Activated CD4-positive, CD25-positive, alpha-beta regulatory T cell treated with anti-CD3 and anti-CD28 coated beads, Interleukin-2, amount 50 U/mL, for 72 hours (primary cell): ENCODE measurements at regions not wholly inside any gene's neighbourhood (a gene's known extent, or its start where the extent isn't known, plus 50 kb on each side); places are given as distances from the start of the nearest gene placed in this dataset.
A peak's percentile ranks its signal among the peaks of the same experiment; 100 is the strongest.

Experiments
- DNase-seq: peaks from one replicate; pipeline ENCODE4 v3.0.0; 2021

DNA sequence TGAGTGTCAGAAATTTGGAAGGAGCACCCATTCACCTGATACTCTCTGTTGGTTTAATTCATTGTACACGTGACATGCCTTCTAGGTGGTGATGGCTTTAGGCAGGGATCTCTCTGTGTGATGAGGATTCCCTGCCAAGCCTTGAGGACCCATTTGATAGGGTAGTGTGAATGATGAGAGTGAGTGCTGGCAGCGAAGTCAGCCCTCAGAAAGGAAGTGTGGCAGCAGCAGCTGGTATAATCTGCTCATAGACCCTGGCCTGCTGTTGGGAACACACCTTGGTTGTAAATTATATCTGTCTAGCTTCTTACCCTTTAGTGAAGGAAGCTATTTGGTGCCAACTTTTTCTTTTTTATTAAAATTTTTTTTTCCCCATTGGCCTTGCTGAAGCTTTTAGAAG is 164.5 kb downstream of the HAUS1 start:
- no peak for DNase-seq

DNA sequence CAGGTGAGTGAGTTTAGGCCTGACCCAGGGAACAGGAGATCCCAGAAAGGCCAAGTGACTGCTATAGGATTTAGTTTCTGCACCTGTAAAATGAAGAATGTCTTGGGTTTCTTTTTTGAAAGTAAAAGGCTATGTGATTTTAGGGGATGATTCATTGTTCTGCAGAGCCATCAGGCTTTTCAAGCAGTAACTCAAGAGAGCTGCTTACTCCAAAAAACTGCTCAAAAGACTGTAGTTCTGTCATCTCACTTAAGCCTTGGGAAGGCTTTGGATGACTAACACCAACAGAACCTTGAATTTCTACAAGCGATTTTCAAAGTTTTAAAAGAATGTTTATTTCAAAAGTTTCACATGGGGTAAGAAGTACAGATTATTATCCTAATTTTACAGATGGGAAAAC is 165.1 kb downstream of the HAUS1 start:
- DNase-seq: no peak

DNA sequence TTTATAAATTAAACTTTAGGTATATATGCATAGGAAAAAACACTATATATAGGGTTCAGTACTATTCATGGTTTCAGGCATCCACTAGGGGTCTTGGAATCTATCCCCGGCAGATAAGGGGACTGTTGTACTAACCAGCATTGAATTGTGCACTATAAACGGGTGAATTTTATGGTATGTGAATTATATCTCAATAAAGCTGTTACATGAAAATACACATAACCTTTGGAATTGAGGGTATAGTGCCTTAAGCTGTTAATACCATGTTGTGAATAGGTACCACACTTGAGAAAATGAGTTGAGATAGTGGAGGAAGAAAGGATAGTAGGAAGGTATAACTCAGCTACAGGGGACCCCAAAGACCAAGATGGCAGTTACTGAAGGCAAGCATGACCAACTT is 167.3 kb downstream of the HAUS1 start:
- no peak for DNase-seq

DNA sequence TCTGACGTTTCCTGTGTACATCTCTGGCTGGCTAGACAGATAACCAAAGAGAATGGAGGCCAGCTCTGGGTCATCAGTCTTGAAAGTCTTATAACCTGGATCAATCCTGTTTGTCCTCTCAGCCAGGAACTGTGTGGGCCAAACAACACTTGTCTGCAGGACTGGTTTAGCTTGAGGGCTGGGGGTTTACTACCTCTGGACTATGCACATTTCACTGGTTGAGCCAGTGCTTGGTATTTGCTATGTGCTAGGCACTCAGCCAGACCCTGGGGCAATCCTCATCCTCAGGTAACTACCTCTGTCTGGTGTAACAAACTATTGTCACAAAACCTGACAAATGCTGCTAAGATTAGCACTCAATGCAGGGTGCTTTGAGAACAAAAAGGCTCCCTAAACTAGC is 169.7 kb downstream of the HAUS1 start:
- DNase-seq: no peak

DNA sequence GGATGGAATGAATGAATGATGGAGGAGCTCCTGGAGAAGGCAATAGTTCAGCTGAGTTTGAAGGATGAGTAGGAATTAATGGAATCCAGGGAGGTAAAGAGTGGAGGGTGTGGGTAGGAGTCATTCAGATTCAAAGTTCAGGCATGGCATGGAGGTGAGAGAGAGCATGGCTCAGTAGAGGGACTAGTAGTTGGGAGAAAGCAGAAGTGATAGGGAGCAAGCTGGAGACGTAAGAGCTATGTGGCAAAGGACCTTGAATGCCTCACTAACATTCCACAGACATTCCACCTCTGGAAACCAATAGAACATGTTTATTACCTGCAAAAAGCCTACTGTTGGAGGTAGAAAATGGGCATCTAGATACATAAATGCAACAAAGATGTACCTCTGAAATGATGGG is 170.1 kb downstream of the HAUS1 start:
- DNase-seq: no peak

DNA sequence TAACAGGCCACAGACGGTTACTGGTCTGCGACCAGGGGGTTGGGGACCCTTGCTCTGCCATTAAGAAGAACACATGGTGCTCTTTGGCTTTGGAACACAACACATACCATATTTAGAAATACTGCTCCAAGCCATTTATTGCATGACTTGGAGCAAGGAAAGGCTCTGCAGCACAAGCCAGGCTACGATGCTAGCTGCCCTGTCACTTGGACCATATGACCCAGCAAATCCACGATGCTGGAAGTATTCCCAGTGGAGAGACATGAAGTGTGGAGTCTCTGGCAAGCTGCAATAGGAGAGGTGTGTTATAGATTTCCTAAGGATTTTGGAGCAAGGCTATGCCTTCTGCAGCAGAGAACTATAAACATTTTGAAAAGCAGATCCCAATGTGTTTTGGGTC is 171.2 kb downstream of the HAUS1 start:
- DNase-seq: no peak

DNA sequence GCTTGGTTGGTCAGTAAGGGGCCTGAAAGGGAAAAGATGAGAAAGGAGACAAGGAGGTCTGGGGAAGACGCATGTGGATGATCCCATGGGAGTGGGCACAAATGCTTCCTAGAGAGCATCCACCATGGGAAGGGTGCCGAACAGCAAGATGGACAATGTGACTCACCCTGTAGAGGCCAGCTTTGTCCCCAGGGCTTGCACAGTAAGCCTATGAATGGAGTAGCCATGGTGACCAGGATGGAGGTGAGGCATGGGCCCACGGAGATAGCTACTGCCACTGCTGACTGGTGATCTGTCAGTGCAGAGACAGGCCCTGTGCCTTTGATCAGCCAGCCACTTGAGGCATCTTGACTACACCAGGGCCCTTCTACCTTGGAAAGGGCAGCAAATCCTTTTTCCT is 172.6 kb downstream of the HAUS1 start:
- DNase-seq: no peak

DNA sequence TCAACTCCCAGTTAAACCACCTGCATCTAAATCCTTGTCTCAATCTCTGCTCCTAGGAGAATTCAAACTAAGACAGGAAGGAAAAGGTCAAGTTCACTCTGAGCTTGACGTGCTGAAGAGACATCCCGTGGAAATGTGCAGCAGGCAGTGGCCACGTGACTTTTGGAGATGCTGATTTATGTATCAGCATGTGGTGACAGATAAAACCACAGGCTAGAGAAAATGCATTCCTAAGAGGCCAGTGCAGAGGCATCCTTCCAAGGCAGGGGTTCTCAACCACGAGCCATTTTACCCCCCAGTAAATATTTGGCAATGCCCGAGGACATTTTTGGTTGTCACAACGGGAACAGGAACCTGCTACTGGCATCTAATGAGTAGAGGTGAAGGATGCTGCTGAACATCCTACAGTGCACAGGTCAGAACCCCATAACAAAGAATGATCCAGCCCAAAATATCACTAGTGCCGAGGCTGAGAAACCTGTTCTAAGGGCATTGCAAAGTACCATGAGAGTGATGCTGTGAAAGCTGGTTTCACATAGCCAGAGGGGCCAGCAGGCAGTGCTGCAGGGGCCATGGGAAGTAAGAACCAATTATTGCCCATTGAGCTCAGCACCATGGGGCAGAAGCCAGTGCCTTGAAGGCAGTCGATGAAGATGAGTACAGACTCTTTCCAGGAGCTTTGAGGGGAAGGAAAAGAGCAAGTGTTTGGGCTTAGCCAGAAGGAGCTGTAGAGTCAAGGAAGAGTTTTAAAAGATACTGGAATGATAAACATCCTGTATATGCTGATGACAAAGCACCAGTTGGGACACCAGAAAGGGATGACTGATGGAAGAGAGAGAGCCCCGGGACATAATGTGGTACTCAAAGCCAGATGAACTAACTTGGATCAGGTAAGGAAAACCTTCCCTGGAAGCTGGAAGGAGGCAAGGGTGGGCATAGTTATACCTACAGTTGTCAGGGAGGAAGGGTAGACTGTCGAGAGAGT is 174.6 kb downstream of the HAUS1 start:
- DNase-seq: no peak

DNA sequence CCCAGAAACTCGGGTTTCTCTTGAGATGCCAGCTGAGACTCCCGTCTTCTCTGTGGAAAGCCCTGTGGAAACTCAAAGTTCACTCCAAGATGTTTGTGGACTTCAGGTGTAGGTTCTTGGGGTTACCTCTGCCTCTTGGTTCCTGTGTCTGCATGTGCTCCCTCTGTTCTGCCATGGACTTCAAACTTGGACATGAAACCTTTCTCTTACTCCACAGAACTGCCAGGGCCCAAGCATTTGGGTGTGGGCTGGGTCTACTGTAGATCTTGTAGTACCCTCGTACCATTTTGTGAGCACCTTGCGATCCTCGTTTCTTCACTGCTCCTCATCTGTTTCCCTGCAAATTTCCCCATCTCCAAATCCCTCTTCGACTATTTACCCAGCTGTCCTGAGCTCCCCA is 175.5 kb downstream of the HAUS1 start:
- DNase-seq: no peak

DNA sequence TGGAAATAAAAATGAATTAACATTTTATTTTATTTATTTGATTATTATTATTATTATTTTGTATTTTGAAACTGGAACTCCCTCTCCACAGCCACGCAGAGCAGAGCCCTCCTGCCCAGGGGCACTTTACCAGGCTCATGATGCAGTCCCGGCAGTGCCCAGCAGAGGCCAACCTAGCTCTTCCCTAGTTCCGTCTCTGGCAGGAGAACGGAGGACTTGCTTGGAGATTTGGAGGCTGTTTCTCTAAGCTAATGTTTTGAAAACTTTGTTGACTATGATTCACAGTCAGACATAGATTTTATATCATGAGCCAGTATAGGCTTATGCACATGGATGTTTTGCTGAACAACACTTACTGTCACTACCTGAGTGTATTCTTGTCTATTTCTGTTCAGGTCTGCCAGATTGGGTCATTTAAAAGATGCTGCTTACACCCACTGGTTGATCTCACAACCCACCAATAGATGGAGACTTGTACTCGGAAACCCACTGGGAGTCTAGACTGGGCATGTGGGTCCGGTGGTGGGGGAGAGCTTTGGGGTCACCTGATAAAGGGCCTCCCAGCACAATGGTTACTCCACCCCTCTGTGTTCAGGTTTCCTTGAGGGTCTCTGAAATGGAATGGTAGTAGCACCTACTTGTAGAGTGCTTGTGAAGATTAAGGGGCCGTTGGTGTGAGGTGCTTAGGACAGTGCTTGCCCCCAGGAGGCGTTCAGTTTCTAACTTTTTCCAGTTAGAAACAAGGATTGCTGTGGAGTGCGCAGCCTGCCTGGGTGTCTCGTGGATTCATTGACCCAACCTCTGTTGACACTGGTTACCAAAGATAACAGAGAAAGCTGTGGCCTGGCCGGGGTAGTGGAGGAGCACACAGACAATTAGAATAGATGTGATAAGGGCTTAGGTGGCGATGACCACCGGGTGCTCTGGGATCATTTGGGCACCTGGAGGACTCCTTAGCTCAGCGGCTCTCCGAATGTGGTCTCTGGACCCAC is 177.3 kb downstream of the HAUS1 start:
- peak; percentile 54 for DNase-seq

DNA sequence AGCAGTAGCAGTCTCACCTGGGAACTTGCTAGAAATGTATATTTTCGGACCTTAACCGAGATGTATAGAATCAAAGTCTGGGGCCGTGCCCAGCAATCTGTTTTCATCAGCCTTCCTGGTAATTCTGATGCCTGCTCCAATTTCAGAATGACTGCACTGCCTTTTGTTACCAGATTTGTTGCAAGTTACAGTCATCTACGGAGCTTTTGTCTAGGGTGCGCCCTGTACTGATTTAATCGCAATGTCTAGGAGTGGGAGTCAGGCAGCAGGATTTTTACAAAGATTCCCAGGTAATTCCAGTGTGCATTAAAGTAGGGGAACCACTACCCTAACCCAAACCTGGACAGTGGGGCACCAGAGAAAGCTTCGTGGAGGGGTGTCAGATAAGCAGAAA is 178.0 kb downstream of the HAUS1 start:
- DNase-seq: no peak

DNA sequence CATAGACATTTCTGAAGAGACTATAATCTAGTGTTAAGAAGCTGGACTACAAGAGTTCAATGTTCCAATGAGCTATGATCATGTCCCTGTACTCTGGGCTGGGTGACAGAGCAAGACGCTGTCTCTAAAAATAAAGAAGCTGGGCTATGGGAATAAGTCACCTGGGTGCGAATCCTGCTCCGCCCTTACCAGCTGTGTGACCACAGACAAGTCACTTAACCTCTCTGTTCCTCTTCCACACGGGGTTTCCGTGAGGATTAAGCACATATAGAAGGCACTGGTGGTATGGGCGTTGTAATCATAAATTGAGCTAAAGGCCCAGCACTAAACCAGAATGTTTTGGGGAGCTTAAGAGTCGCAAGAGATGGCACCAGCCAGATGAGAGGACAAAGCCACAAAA is 178.5 kb downstream of the HAUS1 start:
- no peak for DNase-seq

DNA sequence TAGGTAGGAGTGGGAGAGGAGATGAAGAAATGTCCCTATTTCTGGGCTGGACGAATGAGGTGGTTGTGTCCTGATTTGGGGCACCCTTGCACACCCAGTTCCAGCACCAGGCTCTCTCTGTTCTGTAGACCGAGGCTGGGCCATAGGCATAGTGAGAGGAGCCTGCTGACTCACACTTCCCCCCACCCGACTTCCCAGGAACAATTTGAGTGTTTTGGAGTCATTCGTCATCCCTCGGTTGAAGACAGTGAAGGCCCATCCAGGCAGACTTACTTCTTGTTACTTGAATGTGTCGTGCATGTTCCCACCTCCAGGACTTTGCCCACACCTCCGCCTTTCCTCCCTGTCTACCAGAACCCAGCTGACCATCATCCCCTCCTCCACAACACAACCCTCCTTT is 179.1 kb downstream of the HAUS1 start:
- DNase-seq: no peak

DNA sequence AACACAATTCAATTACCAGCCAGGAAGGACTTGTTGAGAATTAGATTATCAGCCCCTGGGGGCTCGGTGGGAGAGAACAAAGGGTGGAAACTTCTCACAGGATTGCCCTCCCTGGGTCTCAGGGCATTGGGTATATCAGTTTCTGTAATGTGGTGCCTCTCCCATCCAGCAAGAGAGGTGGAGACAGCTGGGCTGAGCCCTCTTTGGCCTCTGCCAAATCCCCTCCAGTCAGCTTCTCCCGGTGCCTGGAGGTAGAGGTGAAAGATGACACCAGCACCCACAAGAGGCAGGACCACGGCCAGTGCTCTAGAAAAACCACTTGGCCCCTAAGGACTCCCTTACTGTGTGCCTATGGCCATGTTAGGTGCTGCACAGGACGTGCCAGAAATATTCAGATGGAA is 179.7 kb downstream of the HAUS1 start:
- no peak for DNase-seq

DNA sequence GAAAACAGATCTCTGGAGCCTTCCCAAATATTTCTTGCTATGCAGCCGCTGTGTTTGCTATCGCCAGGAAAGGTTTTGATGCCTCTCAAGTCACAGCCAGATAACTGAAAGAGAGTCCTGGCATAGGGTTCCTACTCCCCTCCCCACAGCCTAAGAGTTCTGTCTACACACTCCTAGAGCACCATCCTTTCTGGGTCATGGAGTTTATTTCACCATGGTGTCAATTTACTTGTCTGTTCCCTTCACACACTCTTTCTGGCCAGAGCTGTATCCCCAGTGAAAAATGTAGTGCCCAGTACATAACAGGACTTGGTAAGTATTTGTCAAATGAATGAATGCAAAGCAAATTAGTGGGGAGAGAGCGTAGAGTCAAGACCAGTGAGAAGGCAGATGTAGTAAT is 185.3 kb downstream of the HAUS1 start:
- DNase-seq: no peak

DNA sequence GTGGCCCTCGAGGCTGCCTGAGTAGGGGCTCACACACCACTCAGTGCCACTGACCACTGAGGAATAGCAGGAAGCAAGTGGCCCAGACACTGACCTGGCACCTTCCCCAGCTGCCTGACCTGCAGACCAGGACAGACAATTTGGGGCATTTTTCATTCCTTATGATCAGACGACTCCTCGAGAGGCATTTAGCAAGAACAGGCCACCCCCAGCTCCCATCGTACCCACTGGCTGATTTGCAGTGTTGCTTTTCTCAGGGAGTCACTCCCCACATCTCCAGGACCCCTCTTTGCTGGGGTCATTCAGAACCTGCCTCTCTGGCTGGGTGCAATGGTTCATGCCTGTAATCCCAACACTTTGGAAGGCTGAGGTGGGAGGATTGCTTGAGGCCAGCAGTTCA is 185.7 kb downstream of the HAUS1 start:
- DNase-seq: no peak

DNA sequence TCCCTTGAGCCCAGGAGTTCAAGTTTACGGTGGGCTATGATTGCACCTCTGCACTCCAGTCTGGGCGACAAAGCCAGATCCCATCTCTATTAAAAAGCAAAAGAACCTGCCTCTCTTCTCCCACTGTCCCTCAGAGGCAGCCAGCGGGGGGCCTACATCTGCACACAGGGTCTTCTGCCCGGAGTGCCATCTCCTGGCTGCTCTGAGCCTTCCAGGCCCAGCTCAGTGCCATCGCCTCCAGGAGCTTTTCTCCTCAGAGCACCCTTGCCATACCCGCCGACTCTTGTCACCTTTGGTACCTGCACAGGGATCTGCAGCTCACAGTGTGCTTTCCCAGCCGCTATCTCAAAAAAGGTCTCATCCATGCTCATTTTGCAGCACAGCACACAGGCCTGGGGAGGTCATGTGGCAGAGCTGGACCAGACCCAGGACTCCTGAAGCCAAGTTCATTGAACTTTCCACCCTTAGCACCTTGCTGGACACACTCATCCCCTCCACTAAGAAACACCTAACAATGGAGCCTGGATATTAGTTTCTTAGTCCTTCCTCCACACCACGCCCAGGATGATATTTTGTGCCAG is 186.3 kb downstream of the HAUS1 start:
- DNase-seq: no peak

DNA sequence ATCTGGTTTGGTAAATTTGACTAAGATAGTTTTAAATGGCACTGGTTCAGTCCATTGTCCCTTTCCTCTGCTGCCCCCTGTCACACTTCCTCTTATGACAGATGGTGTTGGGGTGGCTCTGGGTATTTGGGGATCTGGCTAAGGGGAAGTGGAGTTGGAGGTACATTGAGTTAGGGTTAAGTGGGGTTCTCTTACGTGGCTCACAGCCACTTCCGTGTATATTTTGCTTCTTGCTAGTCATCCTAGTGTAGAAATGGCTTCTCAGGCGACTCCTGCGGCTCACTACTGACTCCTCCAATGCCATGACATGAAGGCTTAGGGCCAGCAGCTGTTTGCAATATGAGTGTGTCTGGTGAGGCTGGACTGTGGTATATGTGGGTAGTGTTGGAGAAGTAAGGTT is 187.0 kb downstream of the HAUS1 start:
- no peak for DNase-seq

DNA sequence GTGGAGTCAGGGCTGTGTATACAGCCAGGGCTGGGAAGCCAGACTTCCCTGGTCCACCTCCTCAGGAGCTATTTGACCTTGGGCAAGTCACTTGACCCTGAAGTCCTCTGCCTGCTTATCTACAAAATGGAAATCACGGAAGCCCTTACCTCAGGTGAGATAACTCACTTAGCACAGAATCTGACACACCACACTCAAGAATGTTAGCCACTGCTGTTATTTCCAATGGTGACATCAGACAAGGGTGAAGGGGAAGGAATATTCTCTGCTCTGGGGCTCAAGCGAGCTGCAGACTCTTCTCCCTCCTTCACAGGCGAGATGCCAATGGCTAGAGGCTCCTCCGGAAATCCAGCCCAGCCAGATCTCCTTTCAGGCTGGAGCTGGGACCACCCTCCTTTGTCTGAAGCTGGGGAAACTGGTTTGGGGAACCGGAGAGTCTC is 189.6 kb downstream of the HAUS1 start:
- DNase-seq: no peak

DNA sequence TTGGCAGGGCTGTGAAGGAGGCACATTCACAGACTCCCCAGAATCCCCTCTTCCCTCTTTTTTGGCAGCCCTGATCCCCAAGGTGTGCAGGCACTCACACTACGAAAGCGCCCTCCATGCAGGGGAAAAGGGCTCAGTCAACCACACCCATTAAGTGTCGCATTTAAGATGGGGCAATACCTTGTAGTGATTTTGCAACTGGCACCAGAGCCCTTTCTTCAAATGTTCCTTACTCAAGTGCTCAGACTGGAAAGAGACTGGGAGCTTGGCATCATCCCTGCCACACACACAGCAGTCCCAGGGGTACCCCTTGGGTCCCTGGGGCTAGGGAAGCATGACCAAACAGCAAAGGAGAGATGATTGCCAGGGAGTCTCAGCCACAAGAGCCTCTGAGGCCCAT is 190.1 kb downstream of the HAUS1 start:
- no peak for DNase-seq

DNA sequence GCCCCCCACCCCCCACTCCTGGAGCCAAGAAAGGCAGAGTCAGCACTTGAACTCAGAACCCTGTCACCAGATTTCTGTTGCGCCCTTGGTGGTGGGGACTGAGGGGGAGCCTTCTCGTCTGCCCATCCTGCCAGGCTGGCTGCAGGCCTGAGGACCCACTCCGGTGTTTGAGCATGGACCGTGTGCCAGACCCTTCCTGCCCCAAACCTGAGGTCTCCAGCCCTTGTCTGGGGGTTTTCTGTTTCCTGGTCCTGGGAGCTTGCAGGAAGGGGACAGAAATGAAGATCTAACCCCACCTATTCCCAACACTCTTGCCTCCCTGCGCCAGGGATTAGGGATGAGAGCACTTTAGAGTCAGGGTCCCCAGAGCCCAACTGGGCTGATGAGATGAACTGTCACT is 190.6 kb downstream of the HAUS1 start:
- no peak for DNase-seq

DNA sequence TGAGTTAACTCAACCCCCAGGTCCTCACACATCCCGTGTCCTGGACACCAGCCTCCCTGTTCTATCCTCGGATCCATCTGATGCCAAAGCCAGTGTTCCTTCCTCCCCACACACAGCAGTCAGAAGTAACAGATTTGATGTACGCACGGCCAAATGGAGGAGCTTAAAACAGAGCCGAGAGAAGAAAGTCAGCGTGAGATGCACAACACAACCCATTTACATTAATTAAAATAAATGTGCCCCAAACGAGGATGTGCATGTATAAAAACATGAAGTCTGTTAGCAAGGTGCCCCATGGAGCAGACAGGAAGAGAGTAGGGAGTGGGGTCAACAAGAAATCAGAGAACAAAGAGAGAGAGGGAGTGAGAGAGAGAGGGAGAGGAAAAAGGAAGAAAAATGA is 191.2 kb downstream of the HAUS1 start:
- DNase-seq: no peak

DNA sequence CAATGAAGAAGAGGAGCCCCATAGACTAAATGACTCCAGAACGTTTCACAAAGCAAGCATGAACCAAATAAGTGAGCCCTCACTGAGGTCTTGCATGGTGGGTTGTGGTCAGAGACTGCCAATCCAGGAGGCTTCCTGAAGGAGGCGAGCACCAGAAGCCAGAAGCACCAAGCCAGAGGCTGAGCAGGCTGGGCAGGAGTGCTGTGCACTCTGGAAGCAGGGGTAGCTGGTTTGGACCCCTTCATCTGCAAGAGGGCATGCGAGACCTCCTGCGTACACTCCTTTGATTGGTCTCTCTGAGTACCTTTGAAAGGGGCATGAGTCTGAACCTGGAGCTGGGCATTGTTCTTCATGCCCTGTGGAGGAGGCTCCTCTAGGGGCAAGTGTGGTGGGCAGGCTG is 192.5 kb downstream of the HAUS1 start:
- no peak for DNase-seq
